AG09309 (cell line): ENCODE measurements at regions not wholly inside any gene's neighbourhood (a gene's known extent, or its start where the extent isn't known, plus 50 kb on each side); places are given as distances from the start of the nearest gene placed in this dataset.

Source experiments
- DNase-seq: peaks from one replicate; pipeline ENCODE4 v3.0.0-alpha.2; 2010; ENCODE audit warnings: low read depth
- H3K4me3 ChIP-seq: 2 replicates; pipeline ENCODE4 v1.5.1; 2011; ENCODE audit warnings: mild to moderate bottlenecking, low read depth, low read length, moderate library complexity; ENCODE audit not compliant: control insufficient read depth
- CTCF ChIP-seq: IDR thresholded peaks from 2 replicates; pipeline ENCODE4 v1.5.1; 2011; ENCODE audit warnings: mild to moderate bottlenecking, low read depth, low read length, inconsistent platforms; ENCODE audit not compliant: insufficient read depth, control insufficient read depth; ENCODE audit errors: missing control alignments

DNA sequence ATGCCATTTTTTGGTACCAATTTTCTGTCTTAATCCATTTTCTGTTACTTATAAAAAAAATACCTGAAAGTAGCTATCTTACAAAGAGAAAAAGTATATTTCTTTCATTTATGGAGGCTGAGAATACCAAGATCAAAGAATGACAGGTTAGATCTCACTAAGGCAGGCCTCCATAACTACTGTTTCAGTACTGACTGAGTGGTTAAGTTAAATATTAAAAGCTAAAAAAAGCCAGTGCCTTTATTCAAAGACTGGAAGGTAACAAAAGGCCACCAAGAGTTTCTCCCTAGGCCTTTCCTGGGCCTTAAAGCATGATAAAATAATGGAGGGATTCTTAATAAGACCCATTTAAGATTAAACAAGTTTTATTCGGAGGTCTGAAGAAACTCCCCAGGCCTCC is 687.7 kb upstream of the ADGRL4 start:
- DNase-seq: no peak
- no peak for TF ChIP-seq CTCF

DNA sequence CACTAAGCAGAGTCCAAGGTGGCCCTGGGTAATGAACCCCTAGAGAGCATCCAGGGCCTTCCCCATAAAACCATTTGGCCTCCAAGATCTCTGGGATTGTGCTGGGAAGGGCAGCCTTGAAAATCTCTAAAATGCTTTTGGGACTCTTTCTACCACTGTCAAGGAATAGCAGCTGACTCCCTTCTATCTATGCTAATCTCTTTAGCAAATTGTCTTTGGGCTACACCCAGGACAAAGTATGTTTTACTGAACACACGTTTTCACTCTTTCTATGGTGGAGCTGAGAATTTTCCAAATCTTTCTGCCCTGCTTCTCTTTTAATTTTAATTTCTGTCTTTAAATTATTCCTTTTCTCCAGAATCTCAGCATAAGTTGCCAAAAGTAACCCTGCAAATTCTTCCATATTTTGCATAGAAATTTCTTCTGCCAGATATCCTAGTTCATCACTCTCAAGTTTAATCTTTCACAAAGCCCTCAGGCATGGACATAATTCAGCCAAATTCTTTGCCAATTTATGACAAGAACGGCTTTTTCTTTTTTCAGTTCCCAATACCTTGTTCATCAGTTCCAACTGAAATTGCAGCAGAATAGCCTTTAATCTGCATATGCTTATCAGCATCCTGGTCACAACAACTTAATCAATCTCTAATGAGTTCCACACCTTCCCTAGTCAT is 687.0 kb upstream of the ADGRL4 start:
- no peak for TF ChIP-seq CTCF
- DNase-seq: no peak
- H3K4me3 ChIP-seq: no peak overlapping the region

More for the DNA sequence above, 687.7 kb upstream of the ADGRL4 start:
- H3K4me3 ChIP-seq: no peak overlapping the region

DNA sequence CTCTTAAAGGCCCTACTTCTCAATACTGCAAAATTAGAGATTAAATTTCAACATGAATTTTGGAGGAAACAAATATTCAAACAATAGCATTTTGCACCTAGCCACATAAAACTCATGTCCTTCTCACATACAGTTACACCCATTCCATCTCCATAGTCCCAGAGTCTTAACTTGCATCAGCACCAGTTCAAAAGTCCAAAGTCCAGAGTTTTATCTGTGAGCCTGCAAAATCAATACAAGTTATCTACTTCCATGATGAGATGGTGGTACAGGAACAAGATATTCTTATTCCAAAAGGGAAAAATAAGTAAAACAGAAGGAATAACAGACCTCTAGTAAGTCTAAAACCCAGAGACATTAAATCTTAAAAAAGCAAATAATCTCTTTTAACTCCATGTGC is 686.0 kb upstream of the ADGRL4 start:
- no peak overlapping the region for H3K4me3 ChIP-seq
- no peak for TF ChIP-seq CTCF
- no peak for DNase-seq

- no peak for TF ChIP-seq CTCF
- no peak for DNase-seq
- no peak overlapping the region for H3K4me3 ChIP-seq
Measured at GRCh38 chr1:79688932-79689331, 682.4 kb upstream of the ADGRL4 start.

- H3K4me3 ChIP-seq: no peak overlapping the region
- no peak for TF ChIP-seq CTCF
- DNase-seq: no peak
Measured at GRCh38 chr1:79683420-79683819, 676.9 kb upstream of the ADGRL4 start.

DNA sequence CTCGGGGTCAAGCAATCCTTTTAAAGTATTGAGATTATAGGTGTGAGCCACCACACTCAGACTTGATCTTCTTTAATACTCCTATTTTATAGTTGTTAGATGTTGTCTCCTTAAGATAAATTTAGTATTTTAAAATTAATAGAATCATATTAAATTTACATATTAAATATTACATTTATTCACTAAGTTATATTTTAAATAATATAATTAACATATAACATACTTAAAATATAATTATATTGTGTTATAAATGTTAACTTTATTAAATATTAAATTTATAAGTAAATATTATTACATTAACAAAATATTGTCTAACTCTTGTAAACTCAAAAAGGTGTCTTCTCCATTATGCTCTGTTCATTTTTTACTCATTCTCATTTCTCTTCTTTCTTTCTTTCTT is 675.9 kb upstream of the ADGRL4 start:
- no peak overlapping the region for H3K4me3 ChIP-seq
- no peak for DNase-seq
- no peak for TF ChIP-seq CTCF
